NCI-H526 treated with DMSO at 0.1 percent for 48 hours (cell line): ENCODE measurements at regions not wholly inside any gene's neighbourhood (a gene's known extent, or its start where the extent isn't known, plus 50 kb on each side); places are given as distances from the start of the nearest gene placed in this dataset.

Experiments used
- DNase-seq: peaks from one replicate; lab custom pipeline; 2025; lab: John Stamatoyannopoulos, UW

GRCh38 chr5:53416144-53416738 is 64.2 kb upstream of the FST start:
- no peak for DNase-seq

GRCh38 chr5:53418409-53418808 is 62.0 kb upstream of the FST start:
- no peak for DNase-seq

- no peak for DNase-seq
Observed at GRCh38 chr5:53418826-53419658, 61.4 kb upstream of the FST start.

GRCh38 chr5:53422539-53422938 is 57.9 kb upstream of the FST start:
- no peak for DNase-seq

GRCh38 chr5:53423724-53424123 is 56.7 kb upstream of the FST start:
- no peak for DNase-seq

- DNase-seq, result no peak
Observed at GRCh38 chr5:53424686-53425615, 55.5 kb upstream of the FST start.

GRCh38 chr5:53425687-53426511 is 54.5 kb upstream of the FST start:
- no peak for DNase-seq

- DNase-seq, result no peak
Observed at GRCh38 chr5:53426512-53426830, 54.0 kb upstream of the FST start.

- no peak for DNase-seq
Observed at GRCh38 chr5:53426878-53427277, 53.6 kb upstream of the FST start.

GRCh38 chr5:53427965-53428364 is 52.5 kb upstream of the FST start:
- no peak for DNase-seq

GRCh38 chr5:53429706-53430105 is 50.7 kb upstream of the FST start:
- no peak for DNase-seq

GRCh38 chr5:53430618-53431252 is 49.7 kb upstream of the FST start:
- no peak for DNase-seq
